ENCODE measurements at regions not wholly inside any gene's neighbourhood (a gene's known extent, or its start where the extent isn't known, plus 50 kb on each side); places are given as distances from the start of the nearest gene placed in this dataset.
A peak's percentile ranks its signal among the peaks of the same experiment; 100 is the strongest.
"Not testable (repeated sequence)": the region's sequence is repeated elsewhere in the genome, so short reads cannot be mapped to it uniquely, and the experiment has no call there.

- intact Hi-C loops (cut with DNase I): no loop called here
- H3K4me1 ChIP-seq: no peaks in the 10 kb centered on the region
- H3K27me3 ChIP-seq: no peaks in the 10 kb centered on the region
- H3K36me3 ChIP-seq: no peaks in the 10 kb centered on the region
- no peak overlapping the region for H3K27ac ChIP-seq
- ATAC-seq: peak; percentile 91
- no peak for DNase-seq
- no peak overlapping the region for H3K4me3 ChIP-seq
- peak; percentile 28 to 30 for TF ChIP-seq CTCF (IDR thresholded peaks at IDR 0.05)
- no peaks in the 10 kb centered on the region for H3K9me3 ChIP-seq
Measured at GRCh38 chr5:110865400-110866094, 126.7 kb downstream of the SLC25A46 start.

- ATAC-seq: no peak
- TF ChIP-seq CTCF (IDR thresholded peaks at IDR 0.05): no peak
- intact Hi-C loops (cut with DNase I): no loop called here
Measured at GRCh38 chr5:110869927-110870326, 131.1 kb downstream of the SLC25A46 start.

GRCh38 chr5:110872200-110872599 lies 133.4 kb downstream of the SLC25A46 start:
- TF ChIP-seq CTCF (IDR thresholded peaks at IDR 0.05): no peak
- H3K4me1 ChIP-seq: no peaks in the 10 kb centered on the region
- no peak overlapping the region for H3K4me3 ChIP-seq
- no peaks in the 10 kb centered on the region for H3K27me3 ChIP-seq
- no peaks in the 10 kb centered on the region for H3K36me3 ChIP-seq
- ATAC-seq: no peak
- intact Hi-C loops (cut with DNase I): no loop called here
- H3K9me3 ChIP-seq: peaks cover 0 to 3% of the 10 kb centered on the region in 2 donors
- no peak overlapping the region for H3K27ac ChIP-seq
- DNase-seq: peak in 1 of 4 donors; percentile 49

More at GRCh38 chr5:110869927-110870326, 131.1 kb downstream of the SLC25A46 start:
- Histone ChIP-seq H3K36me3 (no peaks in the 10 kb centered on the region), H3K4me3 (no peak overlapping the region), H3K9me3 (peaks cover 0 to 3% of the 10 kb centered on the region in 2 donors), H3K27ac (no peak overlapping the region), H3K27me3 (no peaks in the 10 kb centered on the region), H3K4me1 (no peaks in the 10 kb centered on the region)
- DNase-seq: no peak

- peak in 1 of 4 donors; percentile 37 for DNase-seq
- H3K4me3 ChIP-seq: no peak overlapping the region
- no peak overlapping the region for H3K27ac ChIP-seq
- H3K27me3 ChIP-seq: no peaks in the 10 kb centered on the region
- no peaks in the 10 kb centered on the region for H3K4me1 ChIP-seq
- intact Hi-C loops (cut with DNase I): no loop called here
- H3K9me3 ChIP-seq: peaks cover 0 to 3% of the 10 kb centered on the region in 2 donors
- no peak for TF ChIP-seq CTCF (IDR thresholded peaks at IDR 0.05)
- no peaks in the 10 kb centered on the region for H3K36me3 ChIP-seq
- no peak for ATAC-seq
Measured at GRCh38 chr5:110872963-110873362, 134.2 kb downstream of the SLC25A46 start.

- Histone ChIP-seq H3K27ac (no peak overlapping the region), H3K27me3 (no peaks in the 10 kb centered on the region), H3K4me3 (no peak overlapping the region), H3K36me3 (no peaks in the 10 kb centered on the region), H3K4me1 (no peaks in the 10 kb centered on the region), H3K9me3 (peaks cover 0 to 3% of the 10 kb centered on the region in 2 donors)
- intact Hi-C loops (cut with DNase I): no loop called here
- DNase-seq (no peak), ATAC-seq (no peak)
- TF ChIP-seq CTCF (IDR thresholded peaks at IDR 0.05): no peak
Measured at GRCh38 chr5:110873773-110874437, 135.1 kb downstream of the SLC25A46 start.

GRCh38 chr5:110875115-110875514 lies 136.3 kb downstream of the SLC25A46 start:
- H3K9me3 ChIP-seq; H3K27me3 ChIP-seq; intact Hi-C loops (cut with DNase I); H3K4me1 ChIP-seq; DNase-seq; H3K27ac ChIP-seq; ATAC-seq; H3K4me3 ChIP-seq; H3K36me3 ChIP-seq: not testable (repeated sequence)

Measured in left lung (tissue), 4 donors.